Testis (tissue), 2 donors: ENCODE measurements at regions not wholly inside any gene's neighbourhood (a gene's known extent, or its start where the extent isn't known, plus 50 kb on each side); places are given as distances from the start of the nearest gene placed in this dataset.

Experiments
- CTCF ChIP-seq, 3 experiments: fragments of 450-650 bp in 2 of 3; fragments of 200-600 bp in 1 of 3; sonication (generic) in 1 of 3; IDR thresholded peaks; one replicate each; pipeline ENCODE4 v1.5.1; 2016 to 2019; ENCODE audit warnings: antibody characterized with exemption in 3 of 3, mild to moderate bottlenecking in 2 of 3, moderate library complexity in 1 of 3
- POLR2A ChIP-seq: fragments of 450-650 bp; IDR thresholded peaks from one replicate; pipeline ENCODE4 v1.6.1; 2017; ENCODE audit warnings: antibody characterized with exemption, mild to moderate bottlenecking, moderate library complexity

- no peak for TF ChIP-seq CTCF (IDR thresholded peaks at IDR 0.05)
- no peak for TF ChIP-seq POLR2A
Measured at GRCh38 chr16:75841517-75841916, 115.2 kb upstream of the CPHXL start.
